Stimulated activated naive CD4-positive, alpha-beta T cell treated with Interleukin-2 at 50 U/mL for 16 hours (primary cell): ENCODE measurements at regions not wholly inside any gene's neighbourhood (a gene's known extent, or its start where the extent isn't known, plus 50 kb on each side); places are given as distances from the start of the nearest gene placed in this dataset.

ENCODE experiments used
- DNase-seq: peaks from one replicate; lab custom pipeline; 2025; lab: John Stamatoyannopoulos, UW

DNA sequence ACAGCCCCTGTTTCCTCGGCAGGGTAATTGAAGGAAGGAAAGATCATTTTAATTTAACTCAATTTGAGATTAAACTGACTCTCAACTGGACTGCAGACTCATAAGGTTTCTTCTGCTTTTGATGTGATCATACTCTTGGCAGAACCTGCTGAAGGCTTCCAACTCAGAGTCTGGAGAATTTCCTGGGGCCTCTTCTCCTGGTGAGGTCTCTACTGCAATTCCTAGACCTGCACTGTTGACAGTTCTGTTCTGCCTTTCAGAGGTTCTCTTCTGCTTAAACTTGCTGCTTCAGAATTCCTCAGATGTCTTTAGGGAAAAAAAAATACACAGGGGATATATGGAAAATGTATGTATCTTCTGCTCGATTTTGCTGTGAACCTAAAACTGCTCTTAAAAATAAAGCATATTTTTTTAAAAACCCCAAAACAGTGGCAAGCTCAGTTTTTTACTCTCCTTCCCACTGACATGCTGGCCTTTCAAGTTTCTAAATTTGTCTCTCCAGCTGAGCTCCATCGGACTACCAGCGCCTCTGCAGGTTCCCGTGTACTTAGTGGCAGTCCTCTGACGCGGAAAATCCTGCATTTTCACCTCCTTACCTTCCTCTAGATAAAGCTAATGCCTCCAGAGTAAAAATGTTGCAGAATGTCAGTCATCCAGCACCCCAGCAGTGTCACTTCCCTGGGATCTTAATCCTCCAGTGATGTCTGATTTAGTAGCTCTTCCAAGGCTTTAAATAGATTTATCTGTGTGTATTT is 733.5 kb upstream of the SGCG start:
- DNase-seq, result no peak

DNA sequence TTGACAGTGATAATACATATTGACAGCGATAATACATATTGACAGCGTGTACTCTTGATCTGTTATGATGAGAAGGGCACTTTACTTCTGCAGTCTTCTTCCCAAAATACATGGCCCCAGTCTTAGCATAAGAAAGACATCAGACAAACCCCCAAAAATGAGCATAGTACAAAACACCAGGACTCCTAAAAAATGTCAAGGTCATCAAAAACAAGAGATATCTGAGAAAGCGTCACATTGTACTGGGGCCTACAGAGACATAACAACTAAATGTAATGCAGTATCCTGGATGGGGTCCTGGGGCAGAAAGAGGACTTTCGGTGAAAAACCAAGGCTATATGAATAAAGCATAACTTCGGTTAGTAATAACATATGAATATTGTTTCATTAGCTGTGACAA is 731.5 kb upstream of the SGCG start:
- DNase-seq, result no peak

DNA sequence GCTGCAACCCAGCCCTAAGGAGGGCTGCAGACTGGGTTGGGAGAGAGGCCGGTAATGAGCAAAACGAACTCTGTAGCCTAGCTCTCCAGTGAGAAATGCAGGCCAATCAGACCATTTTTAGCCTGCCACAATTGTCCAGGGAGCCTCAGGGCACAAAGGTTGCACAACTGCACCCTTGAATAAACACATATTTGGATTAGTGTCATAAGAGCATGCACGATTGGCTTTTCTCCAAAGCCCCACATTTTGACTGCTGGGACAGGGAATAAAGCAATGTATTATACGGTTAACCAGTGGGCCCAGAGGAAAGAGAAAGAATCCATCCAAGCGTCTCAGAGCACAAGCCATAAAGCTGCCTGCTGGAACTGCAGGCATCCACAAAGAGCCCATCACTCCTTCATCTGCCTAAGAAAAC is 729.4 kb upstream of the SGCG start:
- no peak for DNase-seq

DNA sequence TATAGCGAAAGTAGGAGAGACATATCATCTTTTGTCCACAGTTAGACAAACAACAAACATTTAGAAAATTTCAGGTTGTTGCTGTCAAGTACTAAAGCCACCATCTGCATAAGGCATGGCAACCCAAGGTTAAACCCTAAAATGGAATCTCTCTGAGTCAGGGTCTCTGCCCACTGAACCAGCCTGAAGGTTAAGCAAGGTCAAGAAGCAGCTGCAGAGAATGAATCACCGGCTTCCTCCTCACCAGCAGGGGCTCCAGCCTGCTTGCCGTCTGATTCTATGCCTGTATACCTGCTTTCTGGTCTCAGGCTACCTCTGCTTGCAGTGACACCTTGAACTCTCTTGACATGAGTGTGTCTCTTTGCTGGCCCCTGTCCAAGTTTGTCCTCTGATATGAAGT is 726.2 kb upstream of the SGCG start:
- no peak for DNase-seq

DNA sequence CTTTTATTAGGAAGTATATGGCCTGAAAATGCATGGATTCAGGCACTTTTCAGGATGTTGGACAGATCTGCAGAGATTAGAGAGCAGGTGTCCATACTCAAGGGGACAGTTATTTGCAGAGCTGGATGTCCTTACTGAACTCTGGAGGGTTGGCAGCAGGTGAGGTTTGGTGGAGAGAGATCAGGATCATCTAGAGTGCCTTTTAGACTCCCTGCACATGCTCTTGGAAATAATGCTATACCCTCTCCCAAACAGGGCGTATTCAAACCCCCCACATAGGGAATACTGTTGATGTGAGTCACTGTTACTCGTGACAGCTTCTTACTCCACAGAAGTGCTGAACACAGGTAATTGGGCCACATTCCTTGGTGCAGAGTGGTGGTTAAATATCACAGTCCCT is 725.7 kb upstream of the SGCG start:
- DNase-seq, result no peak

DNA sequence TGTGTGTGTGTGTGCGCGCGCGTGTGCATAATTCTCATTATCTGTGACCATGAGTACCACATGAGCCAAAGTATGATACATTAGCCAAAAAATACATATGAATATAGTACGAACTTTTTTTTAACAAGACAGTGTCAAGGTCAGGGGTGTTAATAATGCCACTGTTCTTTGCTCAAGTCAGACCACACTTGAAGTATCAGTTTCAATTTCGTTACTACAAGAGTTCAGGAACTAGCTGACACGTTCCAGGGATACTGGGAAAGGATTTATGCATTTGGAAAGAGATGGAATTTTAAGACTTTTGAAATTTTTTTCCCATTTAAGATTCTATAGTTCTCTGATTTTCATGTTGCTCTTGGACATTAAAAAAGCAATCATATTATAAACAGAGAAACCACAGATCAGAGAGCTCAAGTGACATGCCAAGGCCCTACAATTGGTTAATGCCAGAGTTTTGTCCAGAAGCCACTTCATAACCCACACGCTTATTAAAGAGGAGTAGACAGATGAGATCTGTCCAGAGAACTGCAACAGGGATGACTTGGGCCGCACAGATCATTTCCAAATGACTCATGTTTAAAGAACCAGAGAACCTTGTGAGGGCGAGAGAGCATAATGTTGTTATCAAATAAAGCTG is 718.8 kb upstream of the SGCG start:
- DNase-seq, result no peak

DNA sequence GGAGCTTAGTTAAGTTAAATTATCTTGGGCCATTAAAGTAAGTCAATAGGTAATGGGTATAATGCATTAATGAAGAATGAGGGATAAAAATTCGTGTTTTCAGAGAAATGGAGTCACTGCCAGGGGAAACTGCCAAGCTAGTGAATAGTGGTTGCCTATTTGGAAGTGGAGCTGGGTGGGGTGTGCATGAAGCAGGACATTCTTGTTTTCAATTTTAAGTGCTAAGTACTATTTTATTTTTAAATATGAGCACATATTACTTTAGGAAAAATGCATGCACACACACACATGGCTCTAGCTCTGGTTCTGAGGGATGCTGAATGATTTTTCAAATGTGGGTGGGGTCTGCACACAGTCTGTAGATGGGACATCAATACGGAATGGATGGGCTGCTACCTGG is 717.7 kb upstream of the SGCG start:
- DNase-seq, result no peak

DNA sequence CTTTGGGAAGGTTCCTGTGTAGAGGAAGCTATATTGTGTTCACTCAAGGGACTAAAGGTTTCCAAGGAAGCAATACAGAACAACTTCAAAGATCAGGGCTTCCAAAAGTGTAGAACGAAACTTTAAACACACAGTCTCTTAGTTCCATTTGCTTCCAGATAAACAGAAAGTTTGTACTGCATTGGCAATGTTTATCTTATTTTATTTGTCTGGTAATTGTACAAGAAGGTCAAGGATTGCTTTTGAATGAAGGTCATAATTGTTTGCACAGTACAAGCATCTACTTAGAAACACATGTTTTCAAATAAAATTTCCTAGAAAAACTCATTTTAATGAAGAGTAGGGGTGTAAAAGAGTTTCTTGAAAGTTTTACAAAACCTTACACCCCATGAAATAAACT is 712.7 kb upstream of the SGCG start:
- no peak for DNase-seq

DNA sequence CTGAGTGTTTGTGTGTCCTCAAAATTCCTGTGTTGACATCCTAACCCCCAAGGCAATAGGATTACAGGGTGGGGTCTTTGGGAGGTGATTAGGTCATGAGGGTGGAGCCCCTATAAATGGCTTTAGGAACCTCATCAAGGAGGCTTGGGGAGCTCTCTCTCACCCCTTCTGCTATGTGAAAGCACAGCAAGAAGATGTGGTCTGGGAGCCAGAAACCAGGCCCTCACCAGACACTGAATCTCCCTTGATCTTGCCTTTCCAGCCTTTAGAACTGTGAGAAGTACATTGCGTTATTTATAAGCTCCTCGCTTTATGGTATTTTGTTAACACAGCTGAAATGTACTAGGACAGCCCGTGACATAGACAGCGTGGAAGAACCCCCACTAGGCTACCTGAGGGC is 712.0 kb upstream of the SGCG start:
- DNase-seq, result no peak

DNA sequence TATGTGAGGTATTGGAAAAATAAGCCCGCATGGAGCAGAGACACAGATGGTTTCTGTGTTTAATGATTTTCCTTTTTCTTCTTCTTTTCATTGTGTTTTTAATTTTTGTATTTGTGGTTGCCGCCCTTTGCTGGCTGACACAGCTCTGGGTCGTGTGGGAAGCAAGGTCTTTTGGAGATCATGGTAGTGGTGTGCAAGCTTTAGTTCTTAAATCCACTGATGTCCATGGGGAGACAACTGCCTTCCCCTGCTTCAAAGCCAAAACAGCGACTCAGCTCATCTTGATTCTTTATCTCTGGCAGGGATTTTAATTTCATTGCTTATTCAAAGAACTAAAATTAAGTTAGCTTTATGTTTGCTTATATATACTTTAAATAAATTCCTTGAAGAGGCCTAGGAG is 711.3 kb upstream of the SGCG start:
- no peak for DNase-seq

DNA sequence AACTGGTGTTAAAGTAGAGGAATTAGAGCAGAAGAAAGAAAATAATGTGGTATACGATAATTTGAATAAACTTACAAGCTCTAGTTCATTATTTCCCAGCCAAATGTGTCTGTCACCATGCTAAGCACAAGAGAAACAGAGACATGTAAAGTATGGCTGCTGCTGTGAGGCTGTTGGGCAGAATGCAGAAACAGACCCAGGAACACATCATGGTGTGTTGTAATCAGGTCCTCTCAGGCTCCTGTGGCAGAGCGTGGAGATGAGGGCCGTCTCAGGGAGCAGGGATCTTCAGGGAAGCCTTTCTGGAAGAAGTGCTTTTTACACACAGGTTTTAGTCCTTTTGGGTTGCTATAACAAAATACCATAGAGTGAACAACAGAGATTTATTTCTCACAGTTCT is 710.7 kb upstream of the SGCG start:
- DNase-seq, result no peak

DNA sequence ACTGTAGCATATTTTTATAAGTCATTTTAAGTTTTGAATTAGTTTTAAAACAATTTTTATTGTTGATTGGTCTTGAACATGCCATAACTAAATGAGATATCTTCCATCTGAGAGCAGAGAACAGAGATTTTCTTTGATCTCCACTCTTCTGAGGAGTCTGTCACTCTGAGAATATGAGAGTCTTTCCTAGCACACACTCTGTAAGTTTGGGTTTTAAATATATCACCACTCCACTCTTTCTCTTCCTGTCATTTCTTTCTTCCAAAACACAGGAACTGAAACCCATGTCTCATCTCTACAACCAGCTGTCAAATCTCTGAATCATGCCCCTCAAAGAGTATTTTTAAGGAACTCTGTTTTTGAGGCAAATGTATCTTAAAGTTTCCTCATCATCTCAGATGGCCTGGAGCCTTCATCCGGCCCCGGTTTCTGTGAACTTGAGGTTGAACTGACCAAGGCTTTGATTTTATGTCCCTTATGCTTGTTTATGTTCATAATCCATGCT is 698.2 kb upstream of the SGCG start:
- DNase-seq, result no peak

DNA sequence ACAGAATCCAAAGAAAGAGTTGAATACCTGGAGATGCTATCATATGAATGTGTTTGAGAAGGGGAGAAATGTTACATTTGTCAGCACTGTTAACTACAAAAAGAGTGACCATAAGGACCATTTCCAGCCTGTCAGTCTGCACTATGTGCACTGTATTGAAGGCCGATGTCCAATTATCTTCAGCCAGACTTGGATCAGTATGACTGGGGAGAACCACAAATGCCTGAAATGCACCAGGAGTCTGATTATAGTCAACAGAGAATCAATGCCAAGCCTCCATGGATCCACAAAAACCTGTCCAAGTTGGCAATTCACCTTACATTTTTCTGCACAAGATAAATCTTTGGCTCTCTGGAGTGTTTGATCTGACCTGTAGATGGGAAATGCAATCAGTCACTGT is 697.5 kb upstream of the SGCG start:
- no peak for DNase-seq

DNA sequence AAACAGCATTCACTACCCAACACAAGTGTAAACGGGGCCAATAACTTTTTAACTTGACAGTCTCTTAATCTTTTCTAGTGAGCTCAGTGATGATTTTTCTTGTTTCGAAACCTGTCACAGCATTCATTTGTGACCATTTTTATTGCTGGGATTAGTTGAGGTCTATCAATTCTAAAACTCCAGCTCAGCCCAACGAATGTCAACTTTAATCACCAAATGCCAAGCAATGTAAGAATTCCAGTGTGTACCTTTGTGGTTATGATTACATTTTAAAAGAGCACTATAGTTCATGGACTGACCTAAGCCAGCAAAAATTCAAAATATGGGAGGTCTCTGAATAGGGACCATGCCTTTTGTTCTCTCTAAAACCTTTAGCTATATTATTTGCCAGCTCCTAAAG is 694.3 kb upstream of the SGCG start:
- DNase-seq, result no peak

DNA sequence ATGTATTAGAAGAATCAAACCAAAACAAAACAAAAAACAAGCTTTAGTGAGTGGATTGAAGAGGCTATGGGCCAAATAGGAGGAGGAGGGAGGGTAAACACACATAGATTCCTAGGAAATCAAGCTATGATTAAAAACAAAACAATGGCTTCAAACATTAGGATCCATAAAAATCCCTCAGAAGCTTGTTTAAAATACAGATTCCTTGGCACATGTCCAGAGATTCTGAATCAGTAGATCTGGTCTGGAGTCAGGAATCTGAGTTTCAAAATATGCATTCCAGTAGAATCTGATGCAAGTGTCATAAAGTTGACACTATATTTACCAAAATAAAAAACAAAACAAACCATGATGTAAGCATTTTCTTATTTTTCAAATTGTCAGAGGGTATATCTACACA is 692.8 kb upstream of the SGCG start:
- no peak for DNase-seq

DNA sequence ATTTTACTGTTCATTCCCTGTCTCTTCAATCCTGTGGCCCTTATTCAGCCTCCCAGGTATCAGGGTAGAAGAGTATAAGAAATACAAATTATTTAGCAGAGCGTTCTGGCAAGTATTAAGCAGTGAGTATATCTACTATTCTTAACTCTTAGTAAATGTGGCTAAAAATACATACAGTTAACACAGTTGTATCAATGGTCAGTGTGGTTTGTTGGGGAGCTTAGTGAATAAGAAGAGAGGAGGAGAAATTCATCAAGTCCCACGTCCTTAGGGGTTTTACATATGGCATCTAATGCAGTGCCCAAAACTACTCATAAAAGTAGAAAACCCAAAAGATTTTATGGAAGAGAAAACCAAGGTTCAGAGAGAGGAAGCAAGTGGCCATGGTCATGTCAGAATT is 691.0 kb upstream of the SGCG start:
- DNase-seq, result no peak

DNA sequence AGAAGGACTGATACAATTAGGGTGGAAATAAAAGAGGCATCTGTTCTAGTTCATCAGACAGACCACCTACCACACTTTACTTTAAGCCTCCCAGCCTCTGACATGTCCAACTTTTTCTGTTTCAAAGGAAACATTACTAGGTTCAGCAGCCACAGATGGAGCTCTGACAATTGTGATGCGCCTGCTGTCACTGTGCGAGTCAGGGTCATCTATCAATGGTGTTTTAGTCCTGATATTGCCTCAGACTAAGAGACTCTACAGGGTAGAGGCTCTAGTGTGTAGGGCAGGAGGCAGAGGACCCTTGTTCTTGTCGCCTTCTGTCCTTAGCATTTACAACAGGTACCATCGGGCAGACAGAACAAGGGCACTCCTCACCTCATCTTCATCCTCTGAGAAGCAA is 685.0 kb upstream of the SGCG start:
- DNase-seq, result no peak

DNA sequence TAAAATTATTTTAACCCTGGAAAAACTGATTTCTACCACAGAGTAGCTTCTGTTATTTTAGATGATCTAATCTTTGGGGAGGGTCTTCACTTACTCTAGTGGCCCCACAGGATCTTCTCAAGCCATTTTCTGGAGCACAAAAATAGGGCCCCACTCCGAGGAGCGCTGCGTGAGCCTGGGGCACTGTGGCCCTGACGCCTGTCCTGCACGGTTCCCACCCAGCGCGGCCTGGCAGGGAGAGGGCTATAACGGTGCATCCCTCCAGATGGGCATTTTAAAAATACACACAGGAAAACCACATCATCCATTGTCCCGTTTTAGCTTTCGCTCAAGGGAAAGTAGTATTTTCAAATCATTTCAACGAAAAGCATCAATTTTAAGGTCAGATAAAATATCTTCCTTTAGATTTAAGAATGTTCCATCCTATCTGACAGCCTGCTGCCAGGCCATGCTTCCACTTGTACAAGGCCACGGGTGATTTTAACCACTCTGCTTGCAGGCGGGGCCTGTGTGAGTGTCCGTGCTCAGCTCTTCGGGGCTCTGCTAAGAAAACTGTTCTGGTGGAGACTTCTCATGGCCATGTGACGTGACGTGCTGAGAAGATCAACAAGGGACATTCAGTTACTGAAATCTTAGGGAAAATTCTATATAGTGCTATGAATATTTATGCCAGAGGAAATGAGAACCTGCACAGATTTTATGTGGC is 683.8 kb upstream of the SGCG start:
- no peak for DNase-seq

DNA sequence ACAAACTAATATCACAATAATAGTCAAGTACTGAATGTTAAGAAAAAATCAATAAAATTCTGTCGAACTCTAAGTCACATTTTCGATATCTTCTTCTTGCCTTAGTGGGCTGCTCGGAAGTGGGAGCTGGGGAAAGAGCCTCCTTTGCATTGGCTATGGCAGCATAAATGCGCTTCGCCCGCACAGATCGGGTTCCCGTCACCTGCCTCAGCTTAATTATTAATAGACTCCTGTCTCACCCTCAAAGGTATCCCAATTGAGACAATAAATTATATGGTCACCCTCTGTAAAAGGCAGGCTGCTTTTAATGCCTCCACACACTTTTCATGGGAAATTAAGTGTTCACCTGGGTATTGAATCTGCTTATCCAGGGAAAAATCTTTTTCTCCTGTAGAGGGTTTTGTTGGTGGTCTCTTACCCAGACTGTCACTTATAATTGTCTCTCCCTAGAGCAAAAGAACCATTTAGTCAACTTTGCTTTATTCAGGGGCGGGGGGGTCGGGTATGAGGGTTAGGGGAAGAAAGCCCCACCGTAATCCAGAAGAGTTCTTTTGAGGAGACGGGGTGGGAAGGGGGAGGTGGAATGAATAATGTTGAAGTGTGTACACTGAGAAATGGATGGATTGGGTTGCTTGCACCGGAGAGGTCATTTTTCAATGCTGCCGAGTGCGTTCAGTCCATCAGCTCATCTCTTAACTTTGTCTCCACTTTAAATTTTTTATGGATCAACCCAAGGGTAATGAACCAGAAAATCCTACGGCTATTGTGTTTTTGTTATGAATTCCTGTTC is 682.6 kb upstream of the SGCG start:
- no peak for DNase-seq

DNA sequence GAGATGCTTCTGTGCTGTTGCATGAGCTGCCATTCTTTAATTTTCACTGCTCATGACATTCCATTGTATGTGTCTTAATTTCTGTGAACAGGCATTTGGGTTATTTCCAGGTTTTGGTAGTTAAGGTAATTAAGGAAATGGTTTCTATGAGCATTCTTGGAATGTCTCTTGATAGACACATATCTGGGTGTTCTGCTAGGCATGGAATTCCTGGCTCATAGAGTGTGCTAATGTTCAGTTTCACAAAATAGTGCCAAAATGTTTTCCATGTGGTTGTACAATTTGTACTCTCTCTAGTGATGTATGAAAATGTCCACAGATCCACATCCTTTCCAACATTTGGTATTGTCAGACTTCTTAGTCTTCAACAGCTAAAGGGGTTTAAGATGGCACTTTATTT is 680.9 kb upstream of the SGCG start:
- DNase-seq, result no peak

DNA sequence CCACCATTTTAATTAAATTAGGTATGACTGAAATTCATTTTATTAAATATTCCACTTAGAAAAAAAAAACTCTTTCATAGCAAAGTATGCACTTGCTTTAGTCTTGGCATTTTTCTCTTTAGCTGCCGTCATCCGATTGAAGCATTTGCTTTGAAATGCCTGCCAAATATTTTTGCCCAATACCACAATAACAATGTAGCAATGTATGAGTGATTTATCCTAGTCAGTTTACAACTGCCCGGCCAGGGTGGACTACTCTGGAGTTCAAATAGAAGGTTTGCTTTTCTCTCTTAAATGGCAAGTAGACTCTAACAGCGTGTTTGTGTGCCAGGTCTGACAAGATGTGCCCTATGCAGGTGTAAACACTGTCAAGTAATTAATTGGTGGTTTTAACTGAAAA is 675.3 kb upstream of the SGCG start:
- no peak for DNase-seq

DNA sequence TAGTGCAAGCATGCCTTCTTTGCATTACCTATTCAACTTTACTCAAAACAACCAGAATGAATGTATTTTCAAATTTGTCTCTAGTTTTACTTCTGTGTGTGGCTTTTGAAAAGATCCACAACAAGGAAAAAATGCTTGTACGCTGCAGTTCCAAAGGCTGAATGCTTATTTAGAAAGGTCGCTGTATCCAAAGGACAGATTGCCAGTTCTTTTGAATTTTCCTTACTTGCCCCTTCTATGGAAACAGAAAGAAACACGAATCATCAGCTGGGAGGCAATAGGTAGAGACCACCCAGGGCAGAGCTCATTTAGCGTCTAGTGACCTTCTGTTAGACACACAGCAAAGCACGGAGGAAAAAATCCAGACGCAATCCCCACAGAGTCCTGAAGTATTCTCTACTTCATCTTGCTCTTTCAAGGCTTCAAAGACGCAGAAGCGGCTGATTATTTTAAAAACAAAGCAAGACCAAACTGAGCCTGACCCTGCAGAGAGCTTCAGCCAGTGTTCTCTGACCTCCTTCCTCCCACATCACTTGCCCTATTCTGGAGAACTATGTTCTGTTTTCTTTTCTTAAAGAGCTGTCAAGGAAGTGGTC is 674.6 kb upstream of the SGCG start:
- DNase-seq, result no peak
